AG04450 (cell line): ENCODE measurements at regions not wholly inside any gene's neighbourhood (a gene's known extent, or its start where the extent isn't known, plus 50 kb on each side); places are given as distances from the start of the nearest gene placed in this dataset.

ENCODE experiments used
- CTCF ChIA-PET: fragments of 300-600, 350-600 bp; formaldehyde crosslinking; extraction: SDS; loops from one replicate; lab custom pipeline; 2022; ENCODE audit warnings: antibody characterized with exemption, inconsistent platforms; lab: Charles Lee
- POLR2A ChIA-PET: fragments of 350-600 bp; formaldehyde crosslinking; extraction: SDS; loops from one replicate; lab custom pipeline; 2021; ENCODE audit warnings: antibody characterized with exemption, inconsistent platforms; lab: Yijun Ruan, JAX
- DNase-seq: peaks from one replicate; pipeline ENCODE4 v3.0.0-alpha.2; 2011; ENCODE audit warnings: low read depth, low spot score
- H3K27ac ChIP-seq: one replicate; pipeline ENCODE4 v1.5.1; 2012; ENCODE audit warnings: low read depth, low read length, control low read depth
- H3K27me3 ChIP-seq: one replicate; pipeline ENCODE4 v1.6.0; 2012; ENCODE audit warnings: low read length; ENCODE audit not compliant: control insufficient read depth, insufficient read depth
- H3K4me3 ChIP-seq: 2 replicates; pipeline ENCODE4 v1.5.1; 2011; ENCODE audit warnings: mild to moderate bottlenecking, low read depth, low read length, control low read depth
- H3K9me3 ChIP-seq: 2 replicates; pipeline ENCODE4 v1.5.1; 2012; ENCODE audit warnings: low read length; ENCODE audit not compliant: control insufficient read depth, insufficient read depth
- CTCF ChIP-seq: IDR thresholded peaks from 2 replicates; pipeline ENCODE4 v1.5.1; 2011; ENCODE audit warnings: low read depth, low read length, control low read depth, inconsistent platforms

- Histone ChIP-seq H3K4me3 (no peak overlapping the region), H3K27me3 (no peaks in the 10 kb centered on the region), H3K27ac (no peak overlapping the region), H3K9me3 (no peaks in the 10 kb centered on the region)
- POLR2A ChIA-PET, result no interaction called here
- TF ChIP-seq CTCF, result no peak
- DNase-seq, result no peak
- CTCF ChIA-PET, result no interaction called here
Observed at GRCh38 chr7:94160719-94161435, 156.7 kb upstream of the BET1 start.

GRCh38 chr7:94161476-94161875, 157.3 kb upstream of the BET1 start:
- no peak for DNase-seq
- Histone ChIP-seq H3K27ac (no peak overlapping the region), H3K9me3 (no peaks in the 10 kb centered on the region), H3K4me3 (no peak overlapping the region), H3K27me3 (no peaks in the 10 kb centered on the region)
- POLR2A ChIA-PET, result no interaction called here
- no peak for TF ChIP-seq CTCF
- CTCF ChIA-PET, result no interaction called here

- ChIA-PET POLR2A (interaction anchor here (0.6 kb wide), 1 partner anchor 37 kb away, joined by 3 read pairs; no protein-coding TSS in a partner anchor), CTCF (no interaction called here)
- Histone ChIP-seq H3K9me3 (no peaks in the 10 kb centered on the region), H3K27ac (no peak overlapping the region), H3K27me3 (no peaks in the 10 kb centered on the region), H3K4me3 (no peak overlapping the region)
- no peak for DNase-seq
- no peak for TF ChIP-seq CTCF
Observed at GRCh38 chr7:94169682-94170081, 165.5 kb upstream of the BET1 start.

- ChIA-PET CTCF (interaction anchor here (0.6 kb wide), 1 partner anchor 33 kb away, joined by 3 read pairs; no protein-coding TSS in a partner anchor), POLR2A (no interaction called here)
- no peak for TF ChIP-seq CTCF
- H3K27ac ChIP-seq, result no peak overlapping the region
- no peaks in the 10 kb centered on the region for H3K9me3 ChIP-seq
- H3K27me3 ChIP-seq, result no peaks in the 10 kb centered on the region
- H3K4me3 ChIP-seq, result no peak overlapping the region
- no peak for DNase-seq
Observed at GRCh38 chr7:94170836-94171235, 166.7 kb upstream of the BET1 start.

- Histone ChIP-seq H3K9me3 (no peaks in the 10 kb centered on the region), H3K4me3 (no peak overlapping the region), H3K27me3 (no peaks in the 10 kb centered on the region), H3K27ac (no peak overlapping the region)
- CTCF ChIA-PET, result no interaction called here
- no peak for DNase-seq
- TF ChIP-seq CTCF, result no peak
- POLR2A ChIA-PET, result no interaction called here
Observed at GRCh38 chr7:94173436-94173835, 169.3 kb upstream of the BET1 start.
